GM13977 (cell line): ENCODE measurements at regions not wholly inside any gene's neighbourhood (a gene's known extent, or its start where the extent isn't known, plus 50 kb on each side); places are given as distances from the start of the nearest gene placed in this dataset.

ENCODE experiments used
- DNase-seq: peaks from one replicate; pipeline ENCODE4 v3.0.0; 2012; ENCODE audit warnings: low spot score
- CTCF ChIP-seq: IDR thresholded peaks from 2 replicates; pipeline ENCODE4 v1.5.1; 2012; ENCODE audit warnings: mild to moderate bottlenecking, control low read depth; ENCODE audit not compliant: insufficient read depth; ENCODE audit errors: extremely low read depth, missing control alignments
- in situ Hi-C: fragments of 300-500 bp; cut with MboI; formaldehyde crosslinking; loops from one replicate; pipeline ENCODE4 v1.12.0; 2022; ENCODE audit warnings: low sequenced_read_pairs, low pct_unique_long_range_greater_than_20kb, mixed read lengths, inconsistent platforms; ENCODE audit not compliant: unreplicated experiment

DNA sequence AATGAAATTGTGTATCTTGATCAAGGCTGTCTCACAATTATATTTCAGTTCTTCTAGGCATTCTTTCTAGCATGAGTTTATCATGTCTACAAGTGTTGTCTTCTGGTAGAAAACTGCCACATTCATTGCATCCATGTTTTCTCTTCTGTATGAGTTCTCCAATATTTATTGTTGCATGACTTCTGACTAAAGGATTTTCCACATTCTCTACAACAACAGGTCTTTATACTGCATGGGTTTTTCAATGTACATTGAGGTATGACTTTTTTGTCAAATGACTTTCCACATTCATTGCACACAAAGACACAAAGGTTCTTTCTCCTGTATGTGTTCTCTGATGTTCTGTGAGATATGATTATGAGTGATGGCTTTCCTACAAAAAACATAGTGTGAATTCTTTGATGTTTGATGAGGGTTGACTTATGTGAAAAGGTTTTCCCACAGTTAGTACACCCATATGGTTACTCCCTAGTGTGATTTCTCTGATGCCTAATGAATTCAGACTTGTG, 890.6 kb upstream of the CNTN5 start:
- TF ChIP-seq CTCF, result no peak
- no peak for DNase-seq
- in situ Hi-C loops, result no loop called here

- in situ Hi-C loops, result no loop called here
- no peak for TF ChIP-seq CTCF
- no peak for DNase-seq
These were observed 884.4 kb upstream of the CNTN5 start for GRCh38 chr11:98136357-98136756.

GRCh38 chr11:98137437-98137836, 883.3 kb upstream of the CNTN5 start:
- no peak for TF ChIP-seq CTCF
- in situ Hi-C loops, result no loop called here

GRCh38 chr11:98143661-98144060, 877.1 kb upstream of the CNTN5 start:
- in situ Hi-C loops, result no loop called here
- DNase-seq, result no peak
- no peak for TF ChIP-seq CTCF

More at GRCh38 chr11:98137437-98137836, 883.3 kb upstream of the CNTN5 start:
- DNase-seq, result no peak

DNA sequence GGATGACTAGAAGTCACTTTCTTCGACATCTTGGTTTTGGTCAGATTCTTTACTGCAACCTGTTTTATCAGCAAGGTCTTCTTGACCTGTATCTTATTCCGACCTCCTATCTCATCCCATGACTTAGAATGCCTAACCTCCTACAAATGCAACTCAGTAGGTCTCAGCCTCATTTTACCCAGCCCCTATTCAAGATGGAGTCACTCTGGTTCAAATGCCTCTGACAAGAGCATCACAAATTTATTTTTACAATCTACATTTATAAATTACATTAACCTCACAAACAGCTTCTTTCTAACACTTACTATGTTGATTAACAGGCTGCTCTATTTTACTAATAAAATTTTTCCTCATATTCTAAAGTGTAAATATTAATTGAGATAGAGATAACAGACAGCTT, 867.0 kb upstream of the CNTN5 start:
- TF ChIP-seq CTCF, result no peak

DNA sequence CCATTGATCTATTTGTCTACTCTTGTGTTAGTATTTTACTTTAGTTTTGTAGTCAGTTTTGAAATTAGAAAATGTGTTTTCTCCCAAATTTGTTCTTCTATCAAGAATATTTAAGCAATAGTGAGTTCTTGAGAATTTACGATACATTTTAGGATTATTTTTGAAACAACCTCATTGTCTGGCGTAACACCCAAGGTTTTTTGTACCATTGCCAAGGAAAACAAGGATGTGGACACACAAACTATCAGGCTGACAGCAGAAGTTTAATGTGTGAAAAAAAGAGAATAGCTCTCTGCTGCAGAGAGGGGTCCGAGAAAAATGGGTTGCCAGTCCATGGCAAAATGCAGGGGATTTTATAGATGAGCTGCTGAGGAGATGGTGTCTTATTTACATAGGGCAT, 865.1 kb upstream of the CNTN5 start:
- in situ Hi-C loops, result no loop called here

More for the DNA sequence above, 867.0 kb upstream of the CNTN5 start:
- in situ Hi-C loops, result no loop called here
- no peak for DNase-seq

More for the DNA sequence above, 865.1 kb upstream of the CNTN5 start:
- no peak for TF ChIP-seq CTCF
- DNase-seq, result no peak
